ENCODE measurements at regions not wholly inside any gene's neighbourhood (a gene's known extent, or its start where the extent isn't known, plus 50 kb on each side); places are given as distances from the start of the nearest gene placed in this dataset.
"Not testable (repeated sequence)": the region's sequence is repeated elsewhere in the genome, so short reads cannot be mapped to it uniquely, and the experiment has no call there.

DNA sequence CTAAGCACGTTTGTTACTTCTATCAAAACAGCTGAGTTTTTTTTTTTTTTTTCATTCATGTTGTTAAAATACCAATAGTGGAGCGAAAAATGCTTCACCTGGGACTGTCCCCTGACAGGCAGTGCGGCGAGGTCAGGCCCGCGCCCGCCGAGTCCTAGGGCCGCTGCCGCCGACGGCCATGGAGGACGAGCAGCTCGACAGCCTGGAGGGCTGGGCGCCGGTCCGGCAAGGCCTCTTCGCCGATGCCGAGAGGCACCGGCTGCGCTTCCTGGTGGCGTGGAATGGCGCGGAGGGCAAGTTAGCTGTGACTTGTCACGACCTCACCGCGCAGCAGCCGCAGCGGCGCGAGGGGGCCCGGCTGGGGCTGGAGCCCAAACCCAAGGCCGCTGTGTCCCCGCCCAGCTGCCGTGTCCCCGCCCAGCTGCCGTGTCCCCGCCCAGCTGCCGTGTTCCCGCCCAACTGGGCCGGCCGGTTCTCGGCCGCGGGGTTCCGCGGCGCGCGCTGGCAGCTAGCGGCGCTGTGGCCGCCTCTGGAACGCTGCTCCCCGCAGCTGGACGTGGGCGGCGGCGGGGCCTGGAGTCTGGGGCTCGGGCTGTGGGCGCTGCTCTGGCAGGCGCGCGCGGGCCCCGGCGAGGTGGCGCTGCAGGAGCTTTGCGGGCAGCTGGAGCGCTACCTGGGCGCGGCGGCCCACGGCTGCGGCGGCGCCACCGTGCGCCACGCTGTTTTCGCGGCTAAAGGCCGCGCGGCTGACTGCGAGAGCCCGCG is 56.7 kb upstream of the GOLGA8R start:
- H3K9me3 ChIP-seq; H3K36me3 ChIP-seq (ENCODE audit: control insufficient read depth, insufficient read depth, low read length); CTCF ChIA-PET; H3K4me1 ChIP-seq; H3K4me1 Mint-ChIP-seq (ENCODE audit: low read depth, unreplicated experiment); H3K9me3 Mint-ChIP-seq (ENCODE audit: unreplicated experiment); H3K27ac Mint-ChIP-seq (ENCODE audit: unreplicated experiment); H3K27me3 Mint-ChIP-seq (ENCODE audit: insufficient read depth, unreplicated experiment); H3K36me3 Mint-ChIP-seq (ENCODE audit: insufficient read depth, unreplicated experiment); BruUV-seq (replicated peaks); H3K4me3 Mint-ChIP-seq (ENCODE audit: unreplicated experiment); POLR2A ChIA-PET; H3K27me3 ChIP-seq (replicated peaks; ENCODE audit: control insufficient read depth, insufficient read depth, low read length); intact Hi-C loops (cut with micrococcal nuclease; ENCODE audit: unreplicated experiment): not testable (repeated sequence)
- peak in 1 of 2 experiments; percentile 68 for DNase-seq
- H3K4me3 ChIP-seq (ENCODE audit: low read depth, low read length) = peak overlapping the region; percentile 23

GRCh38 chr15:30471366-30471749 is 57.3 kb upstream of the GOLGA8R start:
- H3K27me3 Mint-ChIP-seq (ENCODE audit: insufficient read depth, unreplicated experiment); H3K9me3 Mint-ChIP-seq (ENCODE audit: unreplicated experiment); H3K27ac Mint-ChIP-seq (ENCODE audit: unreplicated experiment); H3K4me1 Mint-ChIP-seq (ENCODE audit: low read depth, unreplicated experiment); CTCF ChIA-PET; H3K9me3 ChIP-seq; H3K4me3 Mint-ChIP-seq (ENCODE audit: unreplicated experiment); H3K4me1 ChIP-seq; H3K27me3 ChIP-seq (replicated peaks; ENCODE audit: control insufficient read depth, insufficient read depth, low read length); intact Hi-C loops (cut with micrococcal nuclease; ENCODE audit: unreplicated experiment); DNase-seq; H3K36me3 ChIP-seq (ENCODE audit: control insufficient read depth, insufficient read depth, low read length); POLR2A ChIA-PET; BruUV-seq (replicated peaks); H3K36me3 Mint-ChIP-seq (ENCODE audit: insufficient read depth, unreplicated experiment): not testable (repeated sequence)
- peak overlapping the region; percentile 23 for H3K4me3 ChIP-seq (ENCODE audit: low read depth, low read length)

GRCh38 chr15:30471817-30472551 is 57.9 kb upstream of the GOLGA8R start:
- TSS peak; percentile 94 for BruUV-seq (replicated peaks)
- intact Hi-C loops (cut with micrococcal nuclease; ENCODE audit: unreplicated experiment); H3K27ac Mint-ChIP-seq (ENCODE audit: unreplicated experiment): not testable (repeated sequence)

GRCh38 chr15:30484887-30485286 is 67.0 kb upstream of the GOLGA8Q start:
- H3K9me3 Mint-ChIP-seq (ENCODE audit: unreplicated experiment); H3K27ac Mint-ChIP-seq (ENCODE audit: unreplicated experiment); intact Hi-C loops (cut with micrococcal nuclease; ENCODE audit: unreplicated experiment); BruUV-seq (replicated peaks); POLR2A ChIA-PET; H3K36me3 Mint-ChIP-seq (ENCODE audit: insufficient read depth, unreplicated experiment); H3K4me3 ChIP-seq (ENCODE audit: low read depth, low read length); DNase-seq; H3K36me3 ChIP-seq (ENCODE audit: control insufficient read depth, insufficient read depth, low read length); H3K27me3 ChIP-seq (replicated peaks; ENCODE audit: control insufficient read depth, insufficient read depth, low read length); H3K4me3 Mint-ChIP-seq (ENCODE audit: unreplicated experiment); H3K9me3 ChIP-seq; H3K4me1 ChIP-seq; CTCF ChIA-PET; H3K27me3 Mint-ChIP-seq (ENCODE audit: insufficient read depth, unreplicated experiment); H3K4me1 Mint-ChIP-seq (ENCODE audit: low read depth, unreplicated experiment): not testable (repeated sequence)

More at GRCh38 chr15:30471817-30472551, 57.9 kb upstream of the GOLGA8R start:
- H3K9me3 Mint-ChIP-seq (ENCODE audit: unreplicated experiment); CTCF ChIA-PET; H3K4me3 ChIP-seq (ENCODE audit: low read depth, low read length); H3K27me3 Mint-ChIP-seq (ENCODE audit: insufficient read depth, unreplicated experiment); H3K27me3 ChIP-seq (replicated peaks; ENCODE audit: control insufficient read depth, insufficient read depth, low read length); H3K4me3 Mint-ChIP-seq (ENCODE audit: unreplicated experiment); H3K4me1 Mint-ChIP-seq (ENCODE audit: low read depth, unreplicated experiment); H3K9me3 ChIP-seq; H3K36me3 Mint-ChIP-seq (ENCODE audit: insufficient read depth, unreplicated experiment); POLR2A ChIA-PET; DNase-seq; H3K4me1 ChIP-seq; H3K36me3 ChIP-seq (ENCODE audit: control insufficient read depth, insufficient read depth, low read length): not testable (repeated sequence)

DNA sequence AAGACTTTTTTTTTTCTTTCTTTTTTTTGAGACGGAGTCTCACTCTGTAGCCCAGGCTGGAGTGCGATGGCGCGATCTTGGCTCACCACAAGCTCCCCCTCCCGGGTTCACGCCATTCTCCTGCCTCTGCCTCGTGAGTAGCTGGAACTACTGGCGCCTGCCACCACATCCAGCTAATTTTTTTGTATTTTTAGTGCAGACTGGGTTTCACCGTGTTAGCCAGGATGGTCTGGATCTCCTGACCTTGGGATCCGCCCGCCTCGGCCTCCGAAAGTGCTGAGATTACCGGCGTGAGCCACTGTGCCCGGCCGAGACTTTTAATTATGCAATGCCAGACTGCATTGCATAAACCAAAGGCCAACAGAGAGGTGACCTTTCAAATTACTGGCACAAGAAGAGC is 62.6 kb upstream of the GOLGA8Q start:
- H3K4me3 ChIP-seq (ENCODE audit: low read depth, low read length); H3K27me3 ChIP-seq (replicated peaks; ENCODE audit: control insufficient read depth, insufficient read depth, low read length); H3K27me3 Mint-ChIP-seq (ENCODE audit: insufficient read depth, unreplicated experiment); H3K4me1 Mint-ChIP-seq (ENCODE audit: low read depth, unreplicated experiment); H3K4me1 ChIP-seq; H3K36me3 ChIP-seq (ENCODE audit: control insufficient read depth, insufficient read depth, low read length); CTCF ChIA-PET; H3K9me3 ChIP-seq; DNase-seq; POLR2A ChIA-PET; H3K36me3 Mint-ChIP-seq (ENCODE audit: insufficient read depth, unreplicated experiment); H3K9me3 Mint-ChIP-seq (ENCODE audit: unreplicated experiment); H3K4me3 Mint-ChIP-seq (ENCODE audit: unreplicated experiment); H3K27ac Mint-ChIP-seq (ENCODE audit: unreplicated experiment); BruUV-seq (replicated peaks); intact Hi-C loops (cut with micrococcal nuclease; ENCODE audit: unreplicated experiment): not testable (repeated sequence)

DNA sequence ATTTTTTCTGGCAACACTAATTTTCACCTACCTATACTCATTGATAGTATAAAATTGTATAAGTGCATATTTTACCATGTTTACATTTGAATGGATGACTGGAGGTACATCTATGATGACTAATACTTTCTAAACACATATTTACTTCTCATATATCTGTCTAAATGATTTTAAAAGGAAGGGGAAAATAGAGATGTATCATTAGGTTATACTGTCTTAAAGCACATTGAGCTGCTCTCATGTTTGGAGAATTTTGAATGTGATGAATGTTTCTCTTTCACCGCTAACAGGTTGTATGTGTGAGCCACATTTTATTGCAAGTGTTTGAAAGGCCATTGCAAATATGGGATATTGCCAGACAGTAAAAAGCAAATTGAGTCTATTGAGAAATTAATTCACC is 61.5 kb upstream of the GOLGA8Q start:
- H3K4me1 Mint-ChIP-seq (ENCODE audit: low read depth, unreplicated experiment); H3K36me3 ChIP-seq (ENCODE audit: control insufficient read depth, insufficient read depth, low read length); H3K4me1 ChIP-seq; H3K9me3 ChIP-seq; H3K27ac Mint-ChIP-seq (ENCODE audit: unreplicated experiment); DNase-seq; CTCF ChIA-PET; BruUV-seq (replicated peaks); H3K4me3 ChIP-seq (ENCODE audit: low read depth, low read length); H3K36me3 Mint-ChIP-seq (ENCODE audit: insufficient read depth, unreplicated experiment); H3K4me3 Mint-ChIP-seq (ENCODE audit: unreplicated experiment); H3K9me3 Mint-ChIP-seq (ENCODE audit: unreplicated experiment); H3K27me3 Mint-ChIP-seq (ENCODE audit: insufficient read depth, unreplicated experiment); POLR2A ChIA-PET; intact Hi-C loops (cut with micrococcal nuclease; ENCODE audit: unreplicated experiment); H3K27me3 ChIP-seq (replicated peaks; ENCODE audit: control insufficient read depth, insufficient read depth, low read length): not testable (repeated sequence)

DNA sequence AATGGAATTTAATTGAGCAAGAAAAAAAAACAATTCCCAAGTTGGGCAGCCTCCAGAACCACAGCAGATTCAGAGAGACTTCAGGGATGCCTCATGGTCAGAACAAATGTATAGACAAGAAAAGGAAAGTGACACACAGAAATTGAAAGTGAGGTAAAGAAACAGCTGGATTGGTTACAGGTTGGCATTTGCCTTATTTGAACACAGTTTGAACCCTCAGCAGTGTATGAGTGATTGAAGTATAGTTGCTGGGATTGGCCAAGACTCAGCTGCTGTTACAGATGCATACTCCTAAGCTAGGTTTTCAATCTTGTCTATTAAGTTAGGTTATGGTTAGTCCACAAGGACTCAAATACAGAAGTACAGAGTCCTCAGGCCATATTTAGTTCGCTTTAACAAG is 57.9 kb upstream of the GOLGA8Q start:
- H3K36me3 Mint-ChIP-seq (ENCODE audit: insufficient read depth, unreplicated experiment); POLR2A ChIA-PET; intact Hi-C loops (cut with micrococcal nuclease; ENCODE audit: unreplicated experiment): not testable (repeated sequence)

More for the DNA sequence above, 57.9 kb upstream of the GOLGA8Q start:
- H3K4me1 ChIP-seq; H3K36me3 ChIP-seq (ENCODE audit: control insufficient read depth, insufficient read depth, low read length); H3K27ac Mint-ChIP-seq (ENCODE audit: unreplicated experiment); H3K4me3 Mint-ChIP-seq (ENCODE audit: unreplicated experiment); CTCF ChIA-PET; H3K27me3 Mint-ChIP-seq (ENCODE audit: insufficient read depth, unreplicated experiment); H3K9me3 ChIP-seq; BruUV-seq (replicated peaks); H3K4me3 ChIP-seq (ENCODE audit: low read depth, low read length); H3K9me3 Mint-ChIP-seq (ENCODE audit: unreplicated experiment); DNase-seq; H3K4me1 Mint-ChIP-seq (ENCODE audit: low read depth, unreplicated experiment); H3K27me3 ChIP-seq (replicated peaks; ENCODE audit: control insufficient read depth, insufficient read depth, low read length): not testable (repeated sequence)
